Aorta (tissue), 5 donors: ENCODE measurements at regions not wholly inside any gene's neighbourhood (a gene's known extent, or its start where the extent isn't known, plus 50 kb on each side); places are given as distances from the start of the nearest gene placed in this dataset.
A peak's percentile ranks its signal among the peaks of the same experiment; 100 is the strongest.
"Not testable (repeated sequence)": the region's sequence is repeated elsewhere in the genome, so short reads cannot be mapped to it uniquely, and the experiment has no call there.

Experiments
- ATAC-seq: fragments of 200-7000 bp; cut with Tn5 transposase; one replicate; pipeline ENCODE4 v1.9.1; 2022; ENCODE audit warnings: moderate library complexity; ENCODE audit not compliant: low FRiP score
- DNase-seq, 2 donors: peaks; one replicate each; pipeline ENCODE4 v3.0.0-alpha.2; 2020
- H3K27ac ChIP-seq, 2 donors: one replicate each; pipeline ENCODE4 v1.5.1; 2013; ENCODE audit warnings: low read length in 2 of 2, mild to moderate bottlenecking in 2 of 2, moderate library complexity in 2 of 2, control low read depth in 1 of 2, inconsistent platforms in 1 of 2, low read depth in 1 of 2
- H3K27me3 ChIP-seq, 2 donors: one replicate each; pipeline ENCODE4 v1.6.1; 2013; ENCODE audit warnings: control low read depth in 1 of 2, low read length in 1 of 2, mild to moderate bottlenecking in 1 of 2, moderate library complexity in 1 of 2; ENCODE audit not compliant: insufficient read depth in 2 of 2, control insufficient read depth in 1 of 2
- H3K36me3 ChIP-seq, 2 donors: one replicate each; pipeline ENCODE4 v1.6.1; 2013; ENCODE audit warnings: control low read depth in 1 of 2, low read length in 1 of 2, mild to moderate bottlenecking in 1 of 2; ENCODE audit not compliant: insufficient read depth in 2 of 2, control insufficient read depth in 1 of 2
- H3K4me1 ChIP-seq, 2 donors: one replicate each; pipeline ENCODE4 v1.6.1; 2013; ENCODE audit warnings: low read length in 2 of 2, control low read depth in 1 of 2, mild to moderate bottlenecking in 1 of 2, moderate library complexity in 1 of 2; ENCODE audit not compliant: insufficient read depth in 2 of 2, control insufficient read depth in 1 of 2
- H3K4me3 ChIP-seq, 2 donors: one replicate each; pipeline ENCODE4 v1.5.1; 2013; ENCODE audit warnings: low read length in 2 of 2, control low read depth in 1 of 2, mild to moderate bottlenecking in 1 of 2
- H3K9me3 ChIP-seq: one replicate; pipeline ENCODE4 v1.6.1; 2013; ENCODE audit warnings: mild to moderate bottlenecking, low read length; ENCODE audit not compliant: control insufficient read depth
- WGBS, 2 donors: extraction: QIAGEN DNeasy Blood & Tissue Kit; methylation state at CpG; one replicate each; pipeline ENCODE4 v1.1.7; 2013; 5-methylcytosine and 5-hydroxymethylcytosine counted together
- intact Hi-C, 2 donors: fragments of 100-400 bp; cut with DNase I; formaldehyde crosslinking; loops; one replicate each; pipeline versions ENCODE4 v1.14.2 to v1.15.0; 2022
- donor health status: healthy with polysubstance abuse.
- donor health status: Bipolar disorder and iron deficiency.
- donor health status: DM: no; HTN: no; CAD: no.
- donor health status: DM: no; HTN: no; CAD: no.
- donor health status: DM: yes; HTN: yes; CAD: no.

GRCh38 chr2:180609626-180610340 lies 370.6 kb upstream of the UBE2E3 start:
- no peak overlapping the region for H3K4me3 ChIP-seq
- WGBS, 2 donors: 70 to 72% methylated on average over 3 of the region's 3 CpGs
- no peaks in the 10 kb centered on the region for H3K36me3 ChIP-seq
- no peaks in the 10 kb centered on the region for H3K27me3 ChIP-seq
- DNase-seq: no peak
- H3K9me3 ChIP-seq: no peaks in the 10 kb centered on the region
- intact Hi-C loops: no loop called here
- no peak for ATAC-seq
- H3K4me1 ChIP-seq: no peaks in the 10 kb centered on the region
- no peak overlapping the region for H3K27ac ChIP-seq

GRCh38 chr2:180607514-180608049 lies 372.8 kb upstream of the UBE2E3 start:
- H3K36me3 ChIP-seq: no peaks in the 10 kb centered on the region
- no peaks in the 10 kb centered on the region for H3K27me3 ChIP-seq
- H3K4me1 ChIP-seq: no peaks in the 10 kb centered on the region
- no peak overlapping the region for H3K4me3 ChIP-seq
- WGBS, 2 donors: 58 to 74% methylated on average over 4 of the region's 4 CpGs
- no peaks in the 10 kb centered on the region for H3K9me3 ChIP-seq
- no peak for DNase-seq
- no peak for ATAC-seq
- no peak overlapping the region for H3K27ac ChIP-seq
- intact Hi-C loops: no loop called here

GRCh38 chr2:180604077-180604476 lies 376.3 kb upstream of the UBE2E3 start:
- DNase-seq: no peak
- intact Hi-C loops: no loop called here
- no peaks in the 10 kb centered on the region for H3K4me1 ChIP-seq
- H3K36me3 ChIP-seq: no peaks in the 10 kb centered on the region
- H3K27ac ChIP-seq: no peak overlapping the region
- ATAC-seq: no peak
- WGBS, 2 donors: 39 to 44% methylated on average over 4 of the region's 4 CpGs
- H3K27me3 ChIP-seq: no peaks in the 10 kb centered on the region
- H3K9me3 ChIP-seq: no peaks in the 10 kb centered on the region
- H3K4me3 ChIP-seq: no peak overlapping the region

GRCh38 chr2:180601016-180601415 lies 379.4 kb upstream of the UBE2E3 start:
- Histone ChIP-seq H3K36me3 (no peaks in the 10 kb centered on the region), H3K9me3 (no peaks in the 10 kb centered on the region), H3K4me3 (no peak overlapping the region), H3K4me1 (no peaks in the 10 kb centered on the region), H3K27me3 (no peaks in the 10 kb centered on the region), H3K27ac (no peak overlapping the region)
- no peak for DNase-seq
- 24 to 40% methylated on average over 1 of the region's 1 CpG for WGBS, 2 donors
- intact Hi-C loops: no loop called here
- no peak for ATAC-seq

- Histone ChIP-seq H3K27me3 (no peaks in the 10 kb centered on the region), H3K4me1 (no peaks in the 10 kb centered on the region), H3K36me3 (no peaks in the 10 kb centered on the region), H3K9me3 (no peaks in the 10 kb centered on the region), H3K27ac (no peak overlapping the region), H3K4me3 (no peak overlapping the region)
- DNase-seq (no peak), ATAC-seq (no peak)
- 72 to 74% methylated on average over 4 of the region's 4 CpGs for WGBS, 2 donors
- intact Hi-C loops: no loop called here
Measured at GRCh38 chr2:180599804-180600203, 380.6 kb upstream of the UBE2E3 start.

GRCh38 chr2:180597179-180597578 lies 383.2 kb upstream of the UBE2E3 start:
- 62 to 66% methylated on average over 2 of the region's 2 CpGs for WGBS, 2 donors
- Histone ChIP-seq H3K4me1 (no peaks in the 10 kb centered on the region), H3K27me3 (no peaks in the 10 kb centered on the region), H3K27ac (no peak overlapping the region), H3K9me3 (no peaks in the 10 kb centered on the region), H3K36me3 (no peaks in the 10 kb centered on the region), H3K4me3 (no peak overlapping the region)
- ATAC-seq (no peak), DNase-seq (no peak)
- intact Hi-C loops: no loop called here

GRCh38 chr2:180596453-180596852 lies 384.0 kb upstream of the UBE2E3 start:
- Histone ChIP-seq H3K9me3 (no peaks in the 10 kb centered on the region), H3K27ac (no peak overlapping the region), H3K36me3 (no peaks in the 10 kb centered on the region), H3K4me3 (no peak overlapping the region), H3K4me1 (no peaks in the 10 kb centered on the region), H3K27me3 (no peaks in the 10 kb centered on the region)
- DNase-seq: no peak
- intact Hi-C loops: no loop called here
- no peak for ATAC-seq
- whole genome bisulfite sequencing, 2 donors: 93 to 97% methylated on average over 4 of the region's 4 CpGs

GRCh38 chr2:180591947-180592346 lies 388.5 kb upstream of the UBE2E3 start:
- DNase-seq (no peak), ATAC-seq (no peak)
- intact Hi-C loops: no loop called here

GRCh38 chr2:180591093-180591781 lies 389.2 kb upstream of the UBE2E3 start:
- ATAC-seq, intact Hi-C loops: not testable (repeated sequence)

More at GRCh38 chr2:180591947-180592346, 388.5 kb upstream of the UBE2E3 start:
- Histone ChIP-seq H3K36me3 (no peaks in the 10 kb centered on the region), H3K4me3 (no peak overlapping the region), H3K4me1 (no peaks in the 10 kb centered on the region), H3K27ac (no peak overlapping the region), H3K9me3 (no peaks in the 10 kb centered on the region), H3K27me3 (no peaks in the 10 kb centered on the region)
- 90 to 94% methylated on average over 1 of the region's 1 CpG for WGBS, 2 donors

More at GRCh38 chr2:180591093-180591781, 389.2 kb upstream of the UBE2E3 start:
- not testable (repeated sequence) for H3K9me3 ChIP-seq, H3K4me1 ChIP-seq, H3K27me3 ChIP-seq, H3K36me3 ChIP-seq, H3K4me3 ChIP-seq, H3K27ac ChIP-seq
- DNase-seq: peak in 1 of 2 donors; percentile 25
- WGBS, 2 donors: 71 to 75% methylated on average over 11 of the region's 11 CpGs
